IMR-90 (cell line): ENCODE measurements at regions not wholly inside any gene's neighbourhood (a gene's known extent, or its start where the extent isn't known, plus 50 kb on each side); places are given as distances from the start of the nearest gene placed in this dataset.

Experiments used
- ATAC-seq: fragments of 200-7000 bp; cut with Tn5 transposase; 2 replicates; pipeline ENCODE4 v1.9.1; 2020; ENCODE audit warnings: low read depth, mild to moderate bottlenecking, moderate library complexity
- BruUV-seq: library from RNA; stranded (reverse); fragments of 400-500 nt; replicated peaks from 2 replicates; lab custom pipeline; 2021; lab: Mats Ljungman, UMichigan
- CTCF ChIA-PET: fragments of 300-600 bp; formaldehyde crosslinking; extraction: SDS; loops from one replicate; lab custom pipeline; 2021; ENCODE audit warnings: antibody characterized with exemption; lab: Yijun Ruan, JAX
- POLR2A ChIA-PET: fragments of 300-600 bp; sonication (Branson Sonifier 250); formaldehyde crosslinking; loops from one replicate; lab custom pipeline; 2022; ENCODE audit warnings: antibody characterized with exemption; ENCODE audit not compliant: unreplicated experiment; lab: Charles Lee
- DNase-seq: peaks from one replicate; pipeline ENCODE4 v3.0.0; 2013
- H2AFZ ChIP-seq: replicated peaks from 2 replicates; pipeline ENCODE3; 2013; ENCODE audit warnings: low read length, mild to moderate bottlenecking; ENCODE audit not compliant: poor library complexity
- H2AK5ac ChIP-seq: 2 replicates; pipeline ENCODE4 v1.6.1; 2013; ENCODE audit warnings: low read depth, low read length, inconsistent platforms
- H2AK9ac ChIP-seq: replicated peaks from 2 replicates; pipeline ENCODE3; 2013; ENCODE audit warnings: mild to moderate bottlenecking, low read depth, low read length, moderate library complexity; ENCODE audit not compliant: poor library complexity
- H2BK120ac ChIP-seq: 2 replicates; pipeline ENCODE4 v1.6.1; 2013; ENCODE audit warnings: low read depth, low read length, inconsistent platforms
- H2BK15ac ChIP-seq: 3 replicates; pipeline ENCODE4 v1.6.1; 2013; ENCODE audit warnings: low read depth, low read length, inconsistent platforms
- H2BK20ac ChIP-seq: 2 replicates; pipeline ENCODE4 v1.6.1; 2013; ENCODE audit warnings: low read depth, mild to moderate bottlenecking, inconsistent platforms, low read length, moderate library complexity
- H2BK5ac ChIP-seq: 2 replicates; pipeline ENCODE4 v1.6.1; 2013; ENCODE audit warnings: mild to moderate bottlenecking, low read depth, low read length, inconsistent platforms; ENCODE audit not compliant: poor library complexity, severe bottlenecking
- H3K14ac ChIP-seq: replicated peaks from 2 replicates; pipeline ENCODE4 v1.6.1; 2013; ENCODE audit warnings: low read depth, low read length, inconsistent platforms
- H3K18ac ChIP-seq: 2 replicates; pipeline ENCODE4 v1.6.1; 2013; ENCODE audit warnings: low read depth, low read length, control low read depth
- H3K23ac ChIP-seq: 2 replicates; pipeline ENCODE4 v1.6.1; 2013; ENCODE audit warnings: low read depth, low read length, inconsistent platforms
- H3K27ac ChIP-seq: 2 replicates; pipeline ENCODE4 v1.5.1; 2013; ENCODE audit warnings: mild to moderate bottlenecking, control low read depth, low read length; ENCODE audit not compliant: insufficient read depth
- H3K27me3 ChIP-seq: 2 replicates; pipeline ENCODE4 v1.6.1; 2013; ENCODE audit warnings: low read length; ENCODE audit not compliant: control insufficient read depth, insufficient read depth
- H3K36me3 ChIP-seq: 2 replicates; pipeline ENCODE4 v1.6.1; 2013; ENCODE audit warnings: low read length, mixed read lengths; ENCODE audit not compliant: control insufficient read depth, insufficient read depth
- H3K4ac ChIP-seq: 2 replicates; pipeline ENCODE4 v1.6.1; 2013; ENCODE audit warnings: low read depth, low read length, inconsistent platforms
- H3K4me1 ChIP-seq: 2 replicates; pipeline ENCODE4 v1.6.1; 2013; ENCODE audit warnings: low read length, mixed read lengths; ENCODE audit not compliant: control insufficient read depth, insufficient read depth
- H3K4me2 ChIP-seq: 2 replicates; pipeline ENCODE4 v1.6.1; 2013; ENCODE audit warnings: low read depth, mild to moderate bottlenecking, control low read depth, low read length, moderate library complexity
- H3K4me3 ChIP-seq: 2 replicates; pipeline ENCODE4 v1.5.1; 2013; ENCODE audit warnings: low read depth, mild to moderate bottlenecking, control low read depth, low read length, moderate library complexity; ENCODE audit not compliant: insufficient read depth
- H3K56ac ChIP-seq: 2 replicates; pipeline ENCODE4 v1.6.1; 2013; ENCODE audit warnings: low read length, inconsistent platforms; ENCODE audit not compliant: insufficient read depth; ENCODE audit errors: extremely low read depth
- H3K79me1 ChIP-seq, 2 experiments: 2 replicates each; pipeline ENCODE4 v1.6.1; 2013; ENCODE audit warnings: low read length in 2 of 2, inconsistent platforms in 1 of 2, low read depth in 1 of 2
- H3K9ac ChIP-seq: 2 replicates; pipeline ENCODE4 v1.6.1; 2013; ENCODE audit warnings: low read depth, low read length, control low read depth
- H3K9me1 ChIP-seq: 2 replicates; pipeline ENCODE4 v1.6.1; 2013; ENCODE audit warnings: low read length, inconsistent platforms; ENCODE audit not compliant: insufficient read depth
- H3K9me3 ChIP-seq: 2 replicates; pipeline ENCODE4 v1.6.1; 2013; ENCODE audit warnings: low read length; ENCODE audit not compliant: control insufficient read depth, insufficient read depth
- H4K20me1 ChIP-seq: 2 replicates; pipeline ENCODE4 v1.6.1; 2013; ENCODE audit warnings: low read length, inconsistent platforms; ENCODE audit not compliant: insufficient read depth
- H4K5ac ChIP-seq: 2 replicates; pipeline ENCODE4 v1.6.1; 2013; ENCODE audit warnings: mild to moderate bottlenecking, low read depth, low read length, control low read depth
- H4K8ac ChIP-seq, 2 experiments: 2 replicates each; pipeline ENCODE4 v1.6.1; 2013; ENCODE audit warnings: low read depth in 2 of 2, low read length in 2 of 2, control low read depth in 1 of 2, inconsistent platforms in 1 of 2
- H4K91ac ChIP-seq: 2 replicates; pipeline ENCODE4 v1.6.1; 2013; ENCODE audit warnings: low read depth, low read length, inconsistent platforms; ENCODE audit not compliant: insufficient read depth
- CEBPB ChIP-seq: IDR thresholded peaks from 2 replicates; pipeline ENCODE4 v1.6.1; 2012; ENCODE audit warnings: low read depth, low read length, improper control_type of control experiment
- CHD1 ChIP-seq: IDR thresholded peaks from 2 replicates; pipeline ENCODE4 v1.6.1; 2012; ENCODE audit warnings: low read depth, low read length, improper control_type of control experiment
- CTCF ChIP-seq: conservative IDR thresholded peaks from 2 replicates; pipeline ENCODE4 v1.5.1; 2012; ENCODE audit warnings: mild to moderate bottlenecking, low read depth, low read length, improper control_type of control experiment
- FOS ChIP-seq: fragments of 150-350 bp; IDR thresholded peaks from 2 replicates; pipeline ENCODE4 v1.6.1; 2016; ENCODE audit warnings: low read depth, low read length
- MAFK ChIP-seq: IDR thresholded peaks from 2 replicates; pipeline ENCODE4 v1.6.1; 2012; ENCODE audit warnings: low read depth, low read length, improper control_type of control experiment
- MAZ ChIP-seq: IDR thresholded peaks from 2 replicates; pipeline ENCODE4 v1.6.1; 2012; ENCODE audit warnings: low read depth, mild to moderate bottlenecking, low read length, improper control_type of control experiment, moderate library complexity, borderline replicate concordance
- MXI1 ChIP-seq: IDR thresholded peaks from 2 replicates; pipeline ENCODE4 v1.6.1; 2012; ENCODE audit warnings: low read depth, mild to moderate bottlenecking, low read length, moderate library complexity, borderline replicate concordance
- NFE2L2 ChIP-seq: fragments of 150-350 bp; IDR thresholded peaks from 2 replicates; pipeline ENCODE4 v1.6.1; 2016; ENCODE audit warnings: low read depth, mild to moderate bottlenecking, low read length
- POLR2A ChIP-seq: IDR thresholded peaks from 2 replicates; pipeline ENCODE4 v1.6.1; 2012; ENCODE audit warnings: mild to moderate bottlenecking, low read depth, low read length
- RAD21 ChIP-seq: IDR thresholded peaks from 2 replicates; pipeline ENCODE4 v1.6.1; 2012; ENCODE audit warnings: low read length, improper control_type of control experiment
- RCOR1 ChIP-seq: IDR thresholded peaks from 2 replicates; pipeline ENCODE4 v1.6.1; 2012; ENCODE audit warnings: mild to moderate bottlenecking, low read length, improper control_type of control experiment; ENCODE audit not compliant: insufficient replicate concordance
- RFX5 ChIP-seq: IDR thresholded peaks from 2 replicates; pipeline ENCODE4 v1.8.0; 2012; ENCODE audit warnings: low read depth, mild to moderate bottlenecking, low read length, moderate library complexity
- SMC3 ChIP-seq: fragments of 150-350 bp; IDR thresholded peaks from 2 replicates; pipeline ENCODE4 v1.6.1; 2016; ENCODE audit warnings: low read depth, mild to moderate bottlenecking, antibody characterized with exemption, low read length, moderate library complexity
- WGBS, 2 experiments: methylation state at CpG; one replicate each; pipeline versions ENCODE4 v1.1.5 to v1.1.7; 2013; ENCODE audit warnings: missing lambda C conversion rate in 2 of 2; ENCODE audit not compliant: insufficient read length in 1 of 2; ENCODE audit errors: extremely low coverage in 2 of 2; 5-methylcytosine and 5-hydroxymethylcytosine counted together
- dilution Hi-C: fragments of 300-500 bp; cut with HindIII; formaldehyde crosslinking; loops from one replicate; pipeline ENCODE4 v1.14.3; 2018; ENCODE audit warnings: low sequenced_read_pairs; ENCODE audit not compliant: unreplicated experiment
- in situ Hi-C: fragments of 300-500 bp; cut with MboI; formaldehyde crosslinking; loops from 3 replicates; pipeline ENCODE4 v1.14.3; 2019; ENCODE audit warnings: low sequenced_read_pairs, inconsistent platforms, mixed read lengths
- intact Hi-C: fragments of 100-400 bp; cut with micrococcal nuclease; formaldehyde crosslinking; loops from 2 replicates; pipeline ENCODE4 v1.10.0; 2022
- TF ChIP-seq, protein P1 (sequence below): fragments of 150-350 bp; IDR thresholded peaks from 2 replicates; pipeline ENCODE4 v1.6.1; 2016; ENCODE audit warnings: low read depth, mild to moderate bottlenecking, low read length, moderate library complexity, borderline replicate concordance

- TF ChIP-seq MAZ = no peak
Observed at GRCh38 chr17:14875557-14876412, 389.3 kb downstream of the PMP22 start (continued).

GRCh38 chr17:14873996-14874395 lies 391.1 kb downstream of the PMP22 start:
- CTCF ChIA-PET = no interaction called here
- WGBS, 2 experiments = 100% methylated on average over 1 of the region's 4 CpGs; no CpG with 5 or more reads in 1 of the 2 experiments
- H3K18ac ChIP-seq = no peak overlapping the region
- no peak for TF ChIP-seq CEBPB
- TF ChIP-seq CHD1 = no peak
- TF ChIP-seq MAZ = no peak
- TF ChIP-seq RCOR1 = no peak
- no peak for TF ChIP-seq MAFK
- TF ChIP-seq RFX5 = no peak
- TF ChIP-seq MXI1 = no peak
- TF ChIP-seq, protein P1, sequence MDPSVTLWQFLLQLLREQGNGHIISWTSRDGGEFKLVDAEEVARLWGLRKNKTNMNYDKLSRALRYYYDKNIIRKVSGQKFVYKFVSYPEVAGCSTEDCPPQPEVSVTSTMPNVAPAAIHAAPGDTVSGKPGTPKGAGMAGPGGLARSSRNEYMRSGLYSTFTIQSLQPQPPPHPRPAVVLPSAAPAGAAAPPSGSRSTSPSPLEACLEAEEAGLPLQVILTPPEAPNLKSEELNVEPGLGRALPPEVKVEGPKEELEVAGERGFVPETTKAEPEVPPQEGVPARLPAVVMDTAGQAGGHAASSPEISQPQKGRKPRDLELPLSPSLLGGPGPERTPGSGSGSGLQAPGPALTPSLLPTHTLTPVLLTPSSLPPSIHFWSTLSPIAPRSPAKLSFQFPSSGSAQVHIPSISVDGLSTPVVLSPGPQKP = no peak
- TF ChIP-seq NFE2L2 = no peak
- TF ChIP-seq FOS = no peak
- no peak for TF ChIP-seq RAD21
- TF ChIP-seq SMC3 = no peak
- TF ChIP-seq CTCF = no peak
- no peak for TF ChIP-seq POLR2A

More at GRCh38 chr17:14873996-14874395, 391.1 kb downstream of the PMP22 start:
- in situ Hi-C loops = no loop called here
- no peak overlapping the region for H3K4me3 ChIP-seq
- BruUV-seq = no TSS peak
- H3K56ac ChIP-seq = no peak overlapping the region
- H2AK5ac ChIP-seq = no peak overlapping the region
- H3K23ac ChIP-seq = no peak overlapping the region
- H3K9me1 ChIP-seq = no peaks in the 10 kb centered on the region
- no peak overlapping the region for H3K4ac ChIP-seq
- H3K4me1 ChIP-seq = peaks cover 2% of the 10 kb centered on the region; the same call in 1 of the 2 replicates
- H2AFZ ChIP-seq = no peak overlapping the region
- no peak overlapping the region for H4K8ac ChIP-seq
- H2BK5ac ChIP-seq = no peak overlapping the region
- no peak overlapping the region for H4K91ac ChIP-seq
- DNase-seq = no peak
- intact Hi-C loops = no loop called here
- H3K27me3 ChIP-seq = no peaks in the 10 kb centered on the region
- no peaks in the 10 kb centered on the region for H3K36me3 ChIP-seq
- no peak overlapping the region for H2BK120ac ChIP-seq
- no peak for ATAC-seq
- H3K79me1 ChIP-seq = no peaks in the 10 kb centered on the region
- H3K27ac ChIP-seq = no peak overlapping the region
- H4K5ac ChIP-seq = no peak overlapping the region
- H2BK20ac ChIP-seq = no peak overlapping the region
- no peak overlapping the region for H2AK9ac ChIP-seq
- no peak overlapping the region for H2BK15ac ChIP-seq
- dilution Hi-C loops = no loop called here
- POLR2A ChIA-PET = interaction anchor here (0.6 kb wide), 1 partner anchor 20 kb away, joined by 4 read pairs; no protein-coding TSS in a partner anchor
- no peak overlapping the region for H3K9ac ChIP-seq
- H4K20me1 ChIP-seq = no peaks in the 10 kb centered on the region
- H3K9me3 ChIP-seq = no peaks in the 10 kb centered on the region
- 0 out of 2 replicates have a peak overlapping the region, but pooled peaks have one; percentile 8 for H3K14ac ChIP-seq
- no peak overlapping the region for H3K4me2 ChIP-seq
